D721Med (cell line): ENCODE measurements at regions not wholly inside any gene's neighbourhood (a gene's known extent, or its start where the extent isn't known, plus 50 kb on each side); places are given as distances from the start of the nearest gene placed in this dataset.

Source experiments
- DNase-seq: peaks from one replicate; pipeline ENCODE4 v3.0.0; 2011; ENCODE audit warnings: low spot score; ENCODE audit not compliant: insufficient read length
- FAIRE-seq: peaks from 2 replicates; lab custom pipeline; 2011; peaks lifted over from hg19 to GRCh38; lab: Jason Lieb, UNC
- TF ChIP-seq, protein P1 (sequence below): IDR thresholded peaks from 2 replicates; pipeline ENCODE4 v1.5.1; 2012; ENCODE audit warnings: mild to moderate bottlenecking, control low read depth; ENCODE audit not compliant: insufficient read depth; ENCODE audit errors: missing control alignments

DNA sequence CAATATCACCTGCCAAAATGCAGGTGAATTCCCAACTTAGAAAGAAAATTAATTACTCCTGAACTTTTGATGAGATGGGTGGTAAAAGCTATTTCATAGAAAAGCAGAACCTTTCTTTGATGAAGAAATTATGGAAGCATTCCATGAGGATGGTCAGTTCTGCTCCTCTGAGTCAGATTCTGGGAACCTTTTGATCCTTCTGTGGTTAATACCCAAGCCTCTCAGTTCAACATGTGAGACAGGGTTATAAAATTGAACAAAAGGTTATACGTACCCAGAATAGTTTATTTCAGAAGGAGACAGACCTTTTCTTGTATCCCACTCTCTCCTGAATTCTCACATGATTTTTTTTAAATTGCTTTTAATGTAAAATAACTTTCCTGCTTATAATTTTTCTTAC, 767.6 kb upstream of the ADAMTS16 start:
- FAIRE-seq (no peak), DNase-seq (no peak)
- TF ChIP-seq, protein P1, sequence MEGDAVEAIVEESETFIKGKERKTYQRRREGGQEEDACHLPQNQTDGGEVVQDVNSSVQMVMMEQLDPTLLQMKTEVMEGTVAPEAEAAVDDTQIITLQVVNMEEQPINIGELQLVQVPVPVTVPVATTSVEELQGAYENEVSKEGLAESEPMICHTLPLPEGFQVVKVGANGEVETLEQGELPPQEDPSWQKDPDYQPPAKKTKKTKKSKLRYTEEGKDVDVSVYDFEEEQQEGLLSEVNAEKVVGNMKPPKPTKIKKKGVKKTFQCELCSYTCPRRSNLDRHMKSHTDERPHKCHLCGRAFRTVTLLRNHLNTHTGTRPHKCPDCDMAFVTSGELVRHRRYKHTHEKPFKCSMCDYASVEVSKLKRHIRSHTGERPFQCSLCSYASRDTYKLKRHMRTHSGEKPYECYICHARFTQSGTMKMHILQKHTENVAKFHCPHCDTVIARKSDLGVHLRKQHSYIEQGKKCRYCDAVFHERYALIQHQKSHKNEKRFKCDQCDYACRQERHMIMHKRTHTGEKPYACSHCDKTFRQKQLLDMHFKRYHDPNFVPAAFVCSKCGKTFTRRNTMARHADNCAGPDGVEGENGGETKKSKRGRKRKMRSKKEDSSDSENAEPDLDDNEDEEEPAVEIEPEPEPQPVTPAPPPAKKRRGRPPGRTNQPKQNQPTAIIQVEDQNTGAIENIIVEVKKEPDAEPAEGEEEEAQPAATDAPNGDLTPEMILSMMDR, result no peak

DNA sequence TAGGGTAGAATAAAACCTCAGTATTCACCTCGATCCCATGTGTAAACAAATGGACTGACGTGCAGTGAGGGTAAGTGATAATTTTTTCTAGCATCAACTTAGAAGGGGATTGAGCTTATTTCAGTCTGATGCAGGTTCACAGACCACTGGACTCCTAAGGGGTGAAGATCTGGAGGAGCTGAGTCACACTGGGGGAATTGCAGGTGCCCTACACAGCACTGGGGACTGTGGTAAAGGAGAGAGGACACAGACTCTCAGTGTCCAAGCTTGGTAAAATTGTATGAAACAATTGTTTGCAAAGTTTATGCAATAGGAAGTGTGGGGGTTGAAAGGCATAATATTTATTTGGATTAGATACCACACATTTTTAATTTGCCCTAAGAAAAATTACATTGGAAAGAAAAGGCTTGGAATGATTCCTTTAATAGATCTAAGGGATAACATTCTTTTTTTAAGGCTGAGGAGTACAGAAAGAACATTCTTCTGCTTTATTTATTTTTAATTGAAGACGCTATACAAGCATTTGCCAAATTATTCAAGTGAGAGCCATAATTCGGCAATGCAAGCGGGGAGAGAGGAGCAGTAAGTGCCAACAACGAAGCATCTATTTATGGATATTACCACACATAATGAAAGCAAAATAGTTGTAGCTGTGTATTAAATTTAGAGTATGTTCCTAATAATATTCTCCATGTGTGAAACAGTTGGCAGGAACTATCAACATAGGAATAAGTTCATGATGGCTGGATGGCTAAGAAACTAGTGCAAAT, 766.9 kb upstream of the ADAMTS16 start:
- no peak for FAIRE-seq

DNA sequence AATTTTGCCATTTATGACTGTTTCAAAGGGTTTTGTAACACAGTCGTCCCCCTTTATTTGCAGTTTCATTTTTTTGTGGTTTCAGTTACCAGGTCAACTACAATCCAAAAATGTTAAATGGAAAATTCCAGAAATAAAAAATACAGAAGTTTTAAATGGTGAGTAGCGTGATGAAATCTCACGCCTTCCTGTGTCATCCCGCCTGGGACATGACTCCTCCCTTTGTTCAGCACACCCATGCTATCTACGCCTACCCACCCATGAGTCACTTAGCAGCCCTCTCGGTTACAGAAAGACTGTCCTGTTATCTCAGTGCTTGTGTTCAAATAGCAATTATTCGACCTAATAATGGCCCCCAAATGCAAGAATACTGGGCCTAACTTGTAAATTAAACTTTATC, 765.3 kb upstream of the ADAMTS16 start:
- no peak for DNase-seq

More for the DNA sequence above, 766.9 kb upstream of the ADAMTS16 start:
- TF ChIP-seq, protein P1, result no peak
- DNase-seq, result no peak

DNA sequence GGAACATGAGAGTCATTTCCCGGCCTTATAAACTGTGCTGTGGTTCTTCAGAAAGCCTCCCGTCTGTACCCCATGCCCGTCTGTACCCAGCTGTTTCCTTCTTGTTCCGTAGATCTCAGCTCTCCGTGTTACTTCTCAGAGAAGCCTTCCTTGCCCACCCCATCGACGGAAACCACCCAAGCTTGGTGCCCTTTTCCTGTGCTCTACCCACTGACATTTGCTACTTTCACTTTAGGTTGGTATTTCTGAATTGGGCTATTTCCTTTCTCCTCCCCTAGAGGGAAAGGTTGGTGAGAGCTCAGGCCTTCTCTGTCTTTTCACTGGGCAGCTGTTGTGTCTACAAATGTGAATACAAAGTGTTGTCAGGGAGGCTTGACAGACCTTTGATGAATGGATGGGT, 764.5 kb upstream of the ADAMTS16 start:
- TF ChIP-seq, protein P1, result no peak
- FAIRE-seq (no peak), DNase-seq (no peak)

More for the DNA sequence above, 765.3 kb upstream of the ADAMTS16 start:
- no peak for FAIRE-seq
- TF ChIP-seq, protein P1, result no peak

DNA sequence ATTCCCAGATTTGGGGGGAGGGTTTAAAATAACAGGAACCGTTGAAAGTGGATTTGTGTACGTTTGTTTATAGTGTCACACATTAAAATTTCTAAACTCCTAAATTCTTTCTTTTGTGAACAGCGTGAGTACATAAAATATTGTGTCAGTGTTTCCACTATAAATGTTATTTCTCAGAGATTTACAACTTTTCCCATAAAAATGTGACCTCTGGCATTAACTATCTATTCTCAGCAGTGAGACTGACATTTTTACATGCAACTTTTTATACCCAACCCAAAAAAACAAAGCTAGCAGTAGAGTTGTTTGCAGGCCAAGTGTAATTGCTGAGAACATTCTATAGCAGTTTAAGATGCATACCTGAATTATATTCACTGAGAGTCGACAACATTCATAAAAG, 757.0 kb upstream of the ADAMTS16 start:
- TF ChIP-seq, protein P1, result no peak
- DNase-seq, result no peak
- no peak for FAIRE-seq

DNA sequence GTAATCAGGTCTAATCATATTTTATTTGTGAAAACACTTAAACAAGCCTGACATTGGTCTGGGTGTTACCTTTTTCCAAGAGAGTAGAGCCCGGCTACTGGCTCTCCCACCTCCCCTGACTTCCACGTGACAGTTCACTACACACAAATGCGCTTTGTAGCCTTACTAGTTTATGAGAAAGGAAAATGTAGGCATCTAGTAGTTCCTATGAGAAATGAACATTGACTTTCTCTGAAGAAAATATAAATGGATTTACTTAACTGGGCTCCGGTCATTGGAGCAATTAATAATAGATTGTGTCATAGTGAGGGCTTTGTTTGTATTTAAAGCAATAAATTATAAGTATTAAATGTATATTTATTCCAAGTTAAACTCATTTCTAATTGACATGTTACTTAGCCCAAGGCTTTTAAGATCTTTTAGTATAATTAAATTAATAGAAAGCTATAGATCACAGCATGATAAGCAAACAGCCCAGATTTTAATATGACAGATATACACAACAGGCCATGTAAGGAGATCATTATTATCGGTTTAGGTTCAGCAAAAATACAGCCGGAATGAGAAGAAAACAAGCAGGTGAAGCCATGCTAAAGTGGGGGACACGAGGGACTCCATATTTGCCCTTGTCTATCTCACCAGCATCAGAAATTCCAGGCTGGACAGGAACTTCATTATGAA, 756.5 kb upstream of the ADAMTS16 start:
- DNase-seq, result no peak
- TF ChIP-seq, protein P1, result no peak
- FAIRE-seq, result no peak

DNA sequence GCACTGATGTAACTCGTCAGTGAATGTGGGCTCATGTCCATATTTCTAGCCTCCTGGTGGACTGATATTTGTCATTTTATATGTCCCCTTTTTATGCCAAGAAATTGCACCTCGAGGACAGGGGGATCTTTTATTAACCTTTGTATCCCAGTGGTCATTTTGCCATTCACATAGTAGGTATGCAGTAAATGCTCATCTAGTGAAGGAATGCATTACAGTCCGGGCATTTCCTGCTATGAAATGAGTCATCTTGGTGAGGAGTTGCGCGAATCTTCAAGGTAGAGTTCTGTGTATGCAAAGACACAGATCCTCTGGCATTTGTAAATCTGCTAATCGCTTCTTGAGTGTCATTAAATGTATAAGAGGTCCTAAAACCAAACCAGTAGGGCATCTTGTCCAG, 755.5 kb upstream of the ADAMTS16 start:
- no peak for FAIRE-seq
- DNase-seq, result no peak
- TF ChIP-seq, protein P1, result no peak
